Pancreas (tissue), 10 donors: ENCODE measurements at regions not wholly inside any gene's neighbourhood (a gene's known extent, or its start where the extent isn't known, plus 50 kb on each side); places are given as distances from the start of the nearest gene placed in this dataset.

Source experiments
- ATAC-seq, 4 donors: fragments of 200-7000 bp; cut with Tn5 transposase; one replicate each; pipeline versions ENCODE4 v1.8.0 to v1.9.1; 2020; ENCODE audit warnings: mild to moderate bottlenecking in 4 of 4, moderate library complexity in 4 of 4
- DNase-seq, 6 donors: peaks; one replicate each; pipeline ENCODE4 v3.0.0-alpha.2; 2020
- FAIRE-seq: peaks from 2 replicates; lab custom pipeline; 2012; peaks lifted over from hg19 to GRCh38; lab: Jason Lieb, UNC
- H3K27ac ChIP-seq, 4 donors: fragments of 200-600 bp; sonication (generic); 1 replicate in 3 of 4; 2 replicates in 1 of 4; pipeline versions ENCODE4 v1.5.0 to v1.8.0; 2020
- H3K27me3 ChIP-seq, 4 donors: fragments of 200-600 bp; one replicate each; pipeline ENCODE4 v1.8.0; 2021
- H3K36me3 ChIP-seq, 3 donors: fragments of 200-600 bp; sonication (generic) in 1 of 3; one replicate each; pipeline versions ENCODE4 v1.5.0 to v1.8.0; 2020 to 2021
- H3K4me1 ChIP-seq, 3 donors: fragments of 200-600 bp; one replicate each; pipeline ENCODE4 v1.8.0; 2021
- H3K4me3 ChIP-seq, 4 donors: fragments of 200-600 bp; sonication (generic) in 2 of 4; one replicate each; pipeline versions ENCODE4 v1.5.0 to v1.8.0; 2020 to 2021
- H3K9me3 ChIP-seq, 4 donors: fragments of 200-600 bp; one replicate each; pipeline ENCODE4 v1.8.0; 2021
- WGBS, 2 donors: extraction: QIAGEN DNeasy Blood & Tissue Kit; methylation state at CpG; one replicate each; pipeline ENCODE4 v1.1.7; 2013; 5-methylcytosine and 5-hydroxymethylcytosine counted together
- intact Hi-C, 3 donors: fragments of 100-400 bp; cut with DNase I; formaldehyde crosslinking; loops; one replicate each; pipeline versions ENCODE4 v1.11.1 to v1.14.2; 2022
- TF ChIP-seq, protein P1 (sequence below), 4 donors: fragments of 200-600 bp; sonication (generic) in 3 of 4; IDR thresholded peaks; one replicate each; pipeline versions ENCODE4 v1.5.0 to v1.8.0; 2021; ENCODE audit warnings: antibody characterized with exemption in 4 of 4
- donor health status: healthy with polysubstance abuse.
- donor health status: DM: no; HTN: no; CAD: no; lungs with moderate emphysema.
- donor health status: DM: no; HTN: no; CAD: no.
- donor health status: control.
- donor health status: control.
- donor health status: Bipolar disorder and iron deficiency.
- donor health status: DM: yes; HTN: yes; CAD: no.
- donor health status: DM: no; HTN: no; CAD: no.
- donor health status: DM: no; HTN: no; CAD: no.
- donor health status: DM: yes; HTN: yes; CAD: no.

DNA sequence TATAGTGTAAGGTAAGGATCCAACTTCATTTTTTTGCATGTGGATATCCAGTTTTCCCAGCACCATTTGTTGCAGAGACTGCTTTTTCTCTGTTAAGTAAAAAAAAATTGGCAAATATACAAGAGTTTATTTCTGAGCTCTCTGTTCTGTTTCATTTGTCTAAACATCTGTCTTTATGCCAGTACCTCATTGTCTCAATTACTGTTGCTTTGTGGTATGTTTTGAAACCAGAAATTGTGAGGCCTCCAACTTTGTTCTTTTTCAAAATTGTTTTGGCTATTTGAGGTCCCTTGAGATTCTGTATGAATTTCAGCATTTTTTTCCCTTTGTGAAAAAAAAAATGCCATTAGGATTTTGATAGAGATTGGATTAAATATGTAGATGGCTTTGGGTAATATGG, 150.5 kb downstream of the MINAR1 start:
- Histone ChIP-seq H3K4me3 (no peak overlapping the region), H3K36me3 (no peaks in the 10 kb centered on the region), H3K9me3 (no peaks in the 10 kb centered on the region), H3K4me1 (no peaks in the 10 kb centered on the region), H3K27me3 (peaks cover 0 to 5% (median 0%) of the 10 kb centered on the region in 4 donors), H3K27ac (no peak overlapping the region)
- intact Hi-C loops = no loop called here
- ATAC-seq (no peak), DNase-seq (no peak), FAIRE-seq (no peak)
- TF ChIP-seq, protein P1, sequence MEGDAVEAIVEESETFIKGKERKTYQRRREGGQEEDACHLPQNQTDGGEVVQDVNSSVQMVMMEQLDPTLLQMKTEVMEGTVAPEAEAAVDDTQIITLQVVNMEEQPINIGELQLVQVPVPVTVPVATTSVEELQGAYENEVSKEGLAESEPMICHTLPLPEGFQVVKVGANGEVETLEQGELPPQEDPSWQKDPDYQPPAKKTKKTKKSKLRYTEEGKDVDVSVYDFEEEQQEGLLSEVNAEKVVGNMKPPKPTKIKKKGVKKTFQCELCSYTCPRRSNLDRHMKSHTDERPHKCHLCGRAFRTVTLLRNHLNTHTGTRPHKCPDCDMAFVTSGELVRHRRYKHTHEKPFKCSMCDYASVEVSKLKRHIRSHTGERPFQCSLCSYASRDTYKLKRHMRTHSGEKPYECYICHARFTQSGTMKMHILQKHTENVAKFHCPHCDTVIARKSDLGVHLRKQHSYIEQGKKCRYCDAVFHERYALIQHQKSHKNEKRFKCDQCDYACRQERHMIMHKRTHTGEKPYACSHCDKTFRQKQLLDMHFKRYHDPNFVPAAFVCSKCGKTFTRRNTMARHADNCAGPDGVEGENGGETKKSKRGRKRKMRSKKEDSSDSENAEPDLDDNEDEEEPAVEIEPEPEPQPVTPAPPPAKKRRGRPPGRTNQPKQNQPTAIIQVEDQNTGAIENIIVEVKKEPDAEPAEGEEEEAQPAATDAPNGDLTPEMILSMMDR (IDR thresholded peaks at IDR 0.05) = no peak

DNA sequence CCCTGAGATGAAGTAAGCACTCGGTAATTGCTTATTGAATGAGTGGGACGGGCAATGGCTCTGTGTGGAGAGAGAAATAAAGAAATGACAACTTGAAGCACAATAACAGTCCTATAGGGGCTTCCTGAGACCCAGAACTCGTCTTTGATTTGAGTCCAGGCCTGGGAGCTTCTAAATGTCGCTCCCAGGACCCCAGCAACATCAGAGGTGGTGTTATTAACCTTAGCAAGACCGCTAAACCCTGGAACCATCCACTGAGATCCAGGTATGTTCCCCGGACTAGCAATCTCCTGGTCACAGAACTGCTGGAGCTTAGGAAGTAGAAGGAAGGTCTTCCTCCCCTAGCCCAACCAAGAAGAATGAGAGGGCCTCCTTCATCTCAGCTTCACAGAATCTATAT, 160.0 kb downstream of the MINAR1 start:
- 73 to 74% methylated on average over 6 of the region's 6 CpGs for WGBS, 2 donors
- ATAC-seq = no peak
- FAIRE-seq = no peak

DNA sequence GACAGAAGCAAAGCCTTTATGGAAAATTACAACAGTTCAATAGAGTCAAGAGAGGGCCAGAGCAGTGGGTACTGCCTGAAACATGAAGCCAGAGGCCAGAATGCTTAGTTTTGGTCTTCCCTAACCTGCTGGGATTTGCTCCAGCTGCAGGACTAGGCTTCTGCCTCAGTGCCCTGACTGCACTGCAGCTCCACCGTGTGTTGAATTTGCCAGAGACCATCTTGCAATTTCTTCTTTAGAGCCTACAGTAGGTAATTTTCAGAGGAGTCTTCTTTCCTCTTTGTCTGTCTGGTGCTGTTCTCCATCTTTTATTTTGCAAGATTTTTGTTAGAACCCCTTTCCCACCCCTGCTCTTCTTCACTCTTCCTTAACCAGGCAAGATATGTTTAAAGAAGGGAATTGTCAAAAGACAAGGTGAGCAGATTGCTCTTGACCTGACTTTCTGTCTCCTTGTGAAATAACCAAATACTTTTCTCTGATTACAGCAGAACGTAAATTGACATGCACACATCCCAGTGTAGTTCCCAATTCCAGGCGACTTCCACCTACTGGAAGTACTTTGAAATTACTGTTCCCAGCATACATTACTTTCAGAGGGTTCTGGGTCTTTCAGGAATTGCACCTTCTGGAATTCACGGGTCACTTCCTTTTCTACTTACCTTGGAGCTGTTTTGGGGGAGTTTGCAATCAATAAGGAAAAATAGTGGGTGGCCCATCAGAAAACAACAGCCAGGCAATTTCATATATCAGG, 161.2 kb downstream of the MINAR1 start:
- no peaks in the 10 kb centered on the region for H3K9me3 ChIP-seq
- no peaks in the 10 kb centered on the region for H3K4me1 ChIP-seq
- DNase-seq (no peak), FAIRE-seq (no peak), ATAC-seq (no peak)
- TF ChIP-seq, protein P1 (IDR thresholded peaks at IDR 0.05) = no peak
- no peaks in the 10 kb centered on the region for H3K36me3 ChIP-seq
- no peak overlapping the region for H3K27ac ChIP-seq
- 13 to 18% methylated on average over 4 of the region's 4 CpGs for WGBS, 2 donors
- intact Hi-C loops = no loop called here
- no peak overlapping the region for H3K4me3 ChIP-seq
- no peaks in the 10 kb centered on the region for H3K27me3 ChIP-seq

More for the DNA sequence above, 160.0 kb downstream of the MINAR1 start:
- Histone ChIP-seq H3K4me3 (no peak overlapping the region), H3K27me3 (no peaks in the 10 kb centered on the region), H3K4me1 (no peaks in the 10 kb centered on the region), H3K36me3 (no peaks in the 10 kb centered on the region), H3K9me3 (no peaks in the 10 kb centered on the region), H3K27ac (no peak overlapping the region)
- intact Hi-C loops = no loop called here
- no peak for DNase-seq
- TF ChIP-seq, protein P1 (IDR thresholded peaks at IDR 0.05) = no peak

DNA sequence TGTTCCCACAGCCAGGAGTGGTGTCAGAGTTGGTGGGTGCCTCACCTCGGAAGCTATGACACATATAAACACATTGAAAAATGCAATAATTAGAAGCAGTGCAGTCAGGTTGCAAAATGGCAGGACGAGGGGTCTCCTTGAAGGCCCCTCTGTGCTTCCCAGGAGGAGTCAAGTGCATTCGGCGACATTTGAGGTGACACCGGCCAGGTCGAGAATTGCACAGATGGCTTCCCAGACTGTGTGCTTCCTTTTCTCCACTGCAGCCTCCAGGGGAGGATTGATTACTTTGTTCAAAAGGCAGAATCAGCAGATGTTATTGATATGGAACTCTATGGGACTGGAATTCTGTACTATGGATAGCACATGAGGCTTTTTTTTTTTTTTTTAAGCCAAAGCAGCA, 163.2 kb downstream of the MINAR1 start:
- TF ChIP-seq, protein P1 (IDR thresholded peaks at IDR 0.05) = no peak
- no peak overlapping the region for H3K27ac ChIP-seq
- H3K27me3 ChIP-seq = no peaks in the 10 kb centered on the region
- H3K9me3 ChIP-seq = no peaks in the 10 kb centered on the region
- ATAC-seq (no peak), FAIRE-seq (no peak), DNase-seq (no peak)
- intact Hi-C loops = no loop called here
- H3K4me3 ChIP-seq = no peak overlapping the region
- no peaks in the 10 kb centered on the region for H3K36me3 ChIP-seq
- WGBS, 2 donors = 62% methylated on average over 6 of the region's 6 CpGs
- H3K4me1 ChIP-seq = no peaks in the 10 kb centered on the region

DNA sequence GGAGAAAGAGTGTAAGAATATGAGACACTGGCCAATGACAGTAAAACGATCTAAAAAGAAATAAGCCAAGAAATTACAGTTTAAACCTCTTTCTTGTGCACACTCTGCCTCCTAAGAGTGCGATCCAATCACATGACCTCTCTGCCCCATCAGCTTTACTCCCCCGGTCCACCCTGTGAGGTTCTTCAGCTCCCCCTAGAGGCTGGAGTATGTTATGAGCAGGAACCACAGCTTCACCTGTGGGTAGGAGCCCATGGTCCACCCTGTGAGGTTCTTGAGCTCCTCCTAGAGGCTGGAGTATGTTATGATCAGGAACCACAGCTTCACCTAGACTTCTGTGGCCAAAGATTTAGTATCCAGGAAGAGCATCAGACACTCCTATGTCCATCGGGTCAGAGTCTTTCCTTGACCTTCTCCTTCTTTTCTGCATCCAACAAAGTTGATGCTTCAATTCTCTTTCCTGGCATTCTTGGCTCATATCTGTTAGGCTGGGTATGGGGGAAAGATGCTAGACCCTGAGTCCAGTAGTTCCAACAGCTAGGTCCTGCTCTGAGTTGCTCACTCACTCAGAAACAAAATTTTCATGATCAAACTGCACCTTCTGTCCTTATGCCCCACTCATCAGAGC, 164.0 kb downstream of the MINAR1 start:
- Histone ChIP-seq H3K27ac (no peak overlapping the region), H3K4me3 (no peak overlapping the region), H3K36me3 (no peaks in the 10 kb centered on the region), H3K27me3 (no peaks in the 10 kb centered on the region), H3K4me1 (no peaks in the 10 kb centered on the region), H3K9me3 (no peaks in the 10 kb centered on the region)
- peak in 4 of 6 donors; percentile 25 to 55 (median 40) for DNase-seq
- WGBS, 2 donors = 35 to 37% methylated on average over 4 of the region's 4 CpGs
- intact Hi-C loops = no loop called here
- peak; percentile 93 to 99 (median 96) for ATAC-seq
- FAIRE-seq = no peak
- TF ChIP-seq, protein P1 (IDR thresholded peaks at IDR 0.05) = peak; percentile 62 to 69 (median 66)
